ENCODE measurements at regions not wholly inside any gene's neighbourhood (a gene's known extent, or its start where the extent isn't known, plus 50 kb on each side); places are given as distances from the start of the nearest gene placed in this dataset.
"Not testable (repeated sequence)": the region's sequence is repeated elsewhere in the genome, so short reads cannot be mapped to it uniquely, and the experiment has no call there.

DNA sequence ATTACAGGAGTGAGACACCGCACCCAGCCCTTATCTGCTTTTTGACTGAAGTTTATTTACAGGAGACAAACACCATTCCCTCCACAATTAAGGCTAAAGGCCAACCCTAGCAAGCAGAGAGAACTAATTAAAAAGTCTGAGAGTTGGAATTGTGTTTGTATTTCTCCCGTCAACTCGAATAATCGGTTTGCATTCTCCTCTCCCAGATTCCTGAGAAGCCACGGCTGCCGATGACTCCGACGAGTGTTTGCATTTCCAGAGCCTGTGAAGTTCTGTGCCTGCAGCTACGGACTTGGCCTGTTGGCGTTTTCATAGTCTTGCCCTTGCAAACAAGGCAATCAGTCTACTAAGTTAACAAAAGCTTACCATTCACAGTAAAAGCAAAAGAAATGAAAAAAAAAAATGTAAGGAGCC, 73.2 kb upstream of the NUP50 start:
- intact Hi-C loops (cut with DNase I; ENCODE audit: low total_unique reads), result no loop called here
- Histone ChIP-seq H3K4me1 (no peaks in the 10 kb centered on the region), H3K36me3 (no peaks in the 10 kb centered on the region), H3K27ac (no peak overlapping the region), H3K4me3 (no peak overlapping the region), H3K27me3 (no peaks in the 10 kb centered on the region), H3K9me3 (no peaks in the 10 kb centered on the region)
- TF ChIP-seq POLR2A (IDR thresholded peaks at IDR 0.05), result no peak
- TF ChIP-seq, protein P1, sequence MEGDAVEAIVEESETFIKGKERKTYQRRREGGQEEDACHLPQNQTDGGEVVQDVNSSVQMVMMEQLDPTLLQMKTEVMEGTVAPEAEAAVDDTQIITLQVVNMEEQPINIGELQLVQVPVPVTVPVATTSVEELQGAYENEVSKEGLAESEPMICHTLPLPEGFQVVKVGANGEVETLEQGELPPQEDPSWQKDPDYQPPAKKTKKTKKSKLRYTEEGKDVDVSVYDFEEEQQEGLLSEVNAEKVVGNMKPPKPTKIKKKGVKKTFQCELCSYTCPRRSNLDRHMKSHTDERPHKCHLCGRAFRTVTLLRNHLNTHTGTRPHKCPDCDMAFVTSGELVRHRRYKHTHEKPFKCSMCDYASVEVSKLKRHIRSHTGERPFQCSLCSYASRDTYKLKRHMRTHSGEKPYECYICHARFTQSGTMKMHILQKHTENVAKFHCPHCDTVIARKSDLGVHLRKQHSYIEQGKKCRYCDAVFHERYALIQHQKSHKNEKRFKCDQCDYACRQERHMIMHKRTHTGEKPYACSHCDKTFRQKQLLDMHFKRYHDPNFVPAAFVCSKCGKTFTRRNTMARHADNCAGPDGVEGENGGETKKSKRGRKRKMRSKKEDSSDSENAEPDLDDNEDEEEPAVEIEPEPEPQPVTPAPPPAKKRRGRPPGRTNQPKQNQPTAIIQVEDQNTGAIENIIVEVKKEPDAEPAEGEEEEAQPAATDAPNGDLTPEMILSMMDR (IDR thresholded peaks at IDR 0.05), result no peak
- DNase-seq, result no peak

DNA sequence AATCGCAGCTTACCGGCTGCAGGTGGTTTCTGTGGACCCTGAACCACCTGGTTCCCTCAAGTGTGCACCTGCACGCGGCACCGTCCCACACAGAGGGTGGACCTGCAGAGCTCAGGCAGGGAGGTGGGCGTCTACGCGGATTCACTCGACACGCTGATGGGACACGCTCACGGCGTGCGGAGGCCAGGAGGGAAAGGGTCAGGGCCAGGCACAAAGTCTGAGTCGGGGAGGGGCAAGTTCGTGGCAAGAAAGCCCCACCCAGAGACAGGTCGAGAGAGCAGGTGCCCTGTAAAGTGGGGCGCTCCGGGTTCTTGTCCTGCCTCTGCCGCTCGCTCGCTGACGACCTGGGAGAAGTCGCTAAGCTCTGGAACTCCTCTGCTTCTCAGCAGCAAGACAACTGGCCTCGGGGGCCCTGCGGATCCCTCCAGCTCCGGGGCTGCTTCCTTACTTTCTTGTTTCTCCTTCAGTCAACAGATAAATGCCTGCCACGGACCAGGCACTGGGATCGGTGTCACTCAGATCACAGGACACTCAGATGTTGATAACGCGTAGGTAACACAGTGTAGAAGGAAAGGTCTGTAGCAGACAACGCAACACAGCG, 72.4 kb upstream of the NUP50 start:
- H3K27ac ChIP-seq, result no peak overlapping the region
- DNase-seq, result no peak
- H3K9me3 ChIP-seq, result no peaks in the 10 kb centered on the region
- H3K4me3 ChIP-seq, result no peak overlapping the region
- no peaks in the 10 kb centered on the region for H3K4me1 ChIP-seq
- TF ChIP-seq POLR2A (IDR thresholded peaks at IDR 0.05), result no peak
- TF ChIP-seq, protein P1 (IDR thresholded peaks at IDR 0.05), result no peak
- H3K27me3 ChIP-seq, result no peaks in the 10 kb centered on the region
- no peaks in the 10 kb centered on the region for H3K36me3 ChIP-seq
- intact Hi-C loops (cut with DNase I; ENCODE audit: low total_unique reads), result no loop called here

DNA sequence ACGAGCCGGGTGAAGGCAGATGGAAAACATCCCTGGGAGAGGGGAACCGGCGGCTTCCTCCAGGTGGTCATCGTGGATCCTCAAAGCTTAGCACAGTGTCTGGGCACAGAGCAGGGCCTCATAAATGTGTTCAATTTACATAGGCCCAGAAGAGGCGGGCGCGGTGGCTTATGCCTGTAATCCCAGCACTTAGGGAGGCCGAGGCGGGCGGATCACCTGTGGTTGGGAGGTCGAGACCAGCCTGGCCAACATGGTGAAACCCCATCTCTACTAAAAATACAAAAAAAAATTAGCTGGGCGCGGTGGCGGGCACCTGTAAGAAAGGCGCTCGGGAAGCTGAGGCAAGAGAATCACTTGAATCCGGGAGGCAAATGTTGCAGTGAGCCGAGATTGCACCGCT, 71.8 kb upstream of the NUP50 start:
- H3K9me3 ChIP-seq; H3K27me3 ChIP-seq; intact Hi-C loops (cut with DNase I; ENCODE audit: low total_unique reads); H3K27ac ChIP-seq; DNase-seq; H3K4me3 ChIP-seq; H3K4me1 ChIP-seq; H3K36me3 ChIP-seq: not testable (repeated sequence)

DNA sequence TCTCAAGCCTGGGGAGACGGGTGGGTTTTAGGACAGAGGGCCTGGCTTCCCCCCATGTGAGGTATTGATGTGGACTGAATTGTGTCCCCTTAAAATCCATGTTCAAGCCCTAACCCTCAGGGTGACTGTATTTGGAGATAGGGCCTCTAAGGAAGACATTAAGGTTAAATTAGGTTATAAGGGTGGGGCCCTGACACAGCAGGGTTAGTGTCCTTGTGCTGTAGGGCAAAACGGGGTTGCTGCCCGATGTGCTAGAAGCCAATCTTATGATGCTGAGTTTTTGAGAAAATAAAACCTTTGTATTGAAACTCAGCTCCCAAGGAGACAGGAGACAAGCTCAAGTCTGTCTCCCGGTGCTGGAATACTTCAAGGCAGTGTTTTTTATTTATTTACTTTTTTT, 71.1 kb upstream of the NUP50 start:
- H3K4me1 ChIP-seq, result no peaks in the 10 kb centered on the region
- no peak overlapping the region for H3K4me3 ChIP-seq
- no peak for TF ChIP-seq POLR2A (IDR thresholded peaks at IDR 0.05)
- TF ChIP-seq, protein P1 (IDR thresholded peaks at IDR 0.05), result no peak
- no peaks in the 10 kb centered on the region for H3K9me3 ChIP-seq
- intact Hi-C loops (cut with DNase I; ENCODE audit: low total_unique reads), result no loop called here
- no peaks in the 10 kb centered on the region for H3K36me3 ChIP-seq
- H3K27me3 ChIP-seq, result no peaks in the 10 kb centered on the region
- no peak overlapping the region for H3K27ac ChIP-seq
- no peak for DNase-seq

DNA sequence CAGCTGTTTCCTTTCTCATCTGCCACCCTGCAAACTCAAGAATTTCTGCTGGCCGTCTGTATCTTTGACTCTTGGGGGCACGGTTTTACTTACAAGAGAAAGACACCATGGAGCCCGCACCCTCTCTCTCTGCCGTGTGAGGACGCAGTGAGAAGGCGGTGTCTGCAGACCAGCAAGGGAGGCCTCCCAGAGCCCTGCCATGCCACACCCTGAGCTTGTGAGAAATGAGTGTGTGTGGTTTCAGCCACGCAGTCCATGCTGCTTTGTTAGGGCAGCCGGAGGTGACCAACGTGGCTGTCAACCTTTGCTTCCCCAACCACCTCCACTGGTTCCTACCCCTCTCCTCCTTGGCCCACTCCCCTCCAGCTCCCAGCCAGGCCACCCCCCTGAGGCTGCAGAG, 70.1 kb upstream of the NUP50 start:
- no peak for DNase-seq
- TF ChIP-seq POLR2A (IDR thresholded peaks at IDR 0.05), result no peak
- TF ChIP-seq, protein P1 (IDR thresholded peaks at IDR 0.05), result no peak
- Histone ChIP-seq H3K36me3 (no peaks in the 10 kb centered on the region), H3K4me1 (no peaks in the 10 kb centered on the region), H3K9me3 (no peaks in the 10 kb centered on the region), H3K4me3 (no peak overlapping the region), H3K27ac (no peak overlapping the region), H3K27me3 (no peaks in the 10 kb centered on the region)
- intact Hi-C loops (cut with DNase I; ENCODE audit: low total_unique reads), result no loop called here

Data from uterus (tissue), 3 donors.